Choroid plexus epithelial cell (primary cell): ENCODE measurements at regions not wholly inside any gene's neighbourhood (a gene's known extent, or its start where the extent isn't known, plus 50 kb on each side); places are given as distances from the start of the nearest gene placed in this dataset.

Source experiments
- DNase-seq: peaks from one replicate; pipeline ENCODE4 v3.0.0-alpha.2; 2010; ENCODE audit warnings: low read depth
- H3K4me3 ChIP-seq: 2 replicates; pipeline ENCODE4 v1.5.1; 2011; ENCODE audit warnings: low read depth, mild to moderate bottlenecking, control low read depth, low read length, moderate library complexity
- CTCF ChIP-seq: conservative IDR thresholded peaks from 2 replicates; pipeline ENCODE4 v1.5.1; 2011; ENCODE audit warnings: low read depth, mild to moderate bottlenecking, control low read depth, inconsistent platforms, low read length, moderate library complexity

GRCh38 chr2:17095340-17095739, 422.9 kb downstream of the RAD51AP2 start:
- DNase-seq: no peak
- no peak overlapping the region for H3K4me3 ChIP-seq
- no peak for TF ChIP-seq CTCF

- H3K4me3 ChIP-seq: no peak overlapping the region
- TF ChIP-seq CTCF: no peak
- DNase-seq: no peak
These were observed 424.5 kb downstream of the RAD51AP2 start for GRCh38 chr2:17093712-17094111.

- DNase-seq: no peak
- TF ChIP-seq CTCF: no peak
- H3K4me3 ChIP-seq: no peak overlapping the region
These were observed 421.4 kb upstream of the CYRIA start for GRCh38 chr2:17086990-17087389.

- no peak for DNase-seq
- H3K4me3 ChIP-seq: no peak overlapping the region
- no peak for TF ChIP-seq CTCF
These were observed 420.0 kb upstream of the CYRIA start for GRCh38 chr2:17085546-17086202.

GRCh38 chr2:17084877-17085276, 419.2 kb upstream of the CYRIA start:
- H3K4me3 ChIP-seq: no peak overlapping the region
- TF ChIP-seq CTCF: no peak
- peak; percentile 13 for DNase-seq

- DNase-seq: peak; percentile 49
- no peak for TF ChIP-seq CTCF
- no peak overlapping the region for H3K4me3 ChIP-seq
These were observed 418.3 kb upstream of the CYRIA start for GRCh38 chr2:17083902-17084301.

- H3K4me3 ChIP-seq: no peak overlapping the region
- no peak for TF ChIP-seq CTCF
- no peak for DNase-seq
These were observed 413.6 kb upstream of the CYRIA start for GRCh38 chr2:17079262-17079661.
